ENCODE measurements at regions not wholly inside any gene's neighbourhood (a gene's known extent, or its start where the extent isn't known, plus 50 kb on each side); places are given as distances from the start of the nearest gene placed in this dataset.

DNA sequence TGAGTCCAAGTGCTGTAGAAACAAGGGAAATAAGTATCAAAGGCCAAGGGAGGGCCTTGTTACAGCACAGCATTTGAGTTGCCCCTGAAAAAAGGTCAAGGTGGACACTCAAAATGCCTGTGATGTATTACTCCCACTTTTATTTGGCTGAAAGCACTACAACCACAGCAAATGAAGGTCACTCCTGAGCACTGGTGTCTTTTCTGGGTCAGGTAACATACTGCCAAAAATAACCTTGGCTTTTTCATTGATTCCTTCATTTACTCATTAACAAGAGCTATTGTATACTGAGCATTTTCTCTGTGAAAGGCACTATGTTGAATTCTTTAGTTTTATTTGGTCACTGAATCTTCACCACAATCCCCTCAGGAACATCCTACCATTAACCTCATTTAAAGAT is 590.3 kb downstream of the BCL11A start:
- no peak for DNase-seq

GRCh38 chr2:59961746-59962145 is 591.7 kb downstream of the BCL11A start:
- peak in 1 of 3 experiments; percentile 13 for DNase-seq

DNA sequence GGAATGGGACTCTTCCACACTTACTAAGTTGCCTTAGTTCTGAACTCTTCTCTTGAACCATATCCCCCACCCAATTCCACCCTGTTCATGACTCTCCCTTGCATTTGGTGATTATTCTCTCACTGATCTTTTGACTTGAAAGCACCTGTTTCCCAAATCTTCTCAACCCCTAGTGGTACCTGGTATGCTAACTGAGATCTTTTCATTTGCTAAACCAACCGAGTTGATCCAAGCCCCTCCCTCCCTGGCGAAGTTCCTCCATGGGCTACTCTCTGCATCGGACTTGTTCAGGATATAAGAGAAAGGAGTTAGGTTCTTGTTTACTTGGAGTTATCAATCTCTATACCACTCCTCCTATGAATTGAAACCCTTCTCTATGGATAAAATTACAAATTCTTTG is 593.5 kb downstream of the BCL11A start:
- DNase-seq: no peak

DNA sequence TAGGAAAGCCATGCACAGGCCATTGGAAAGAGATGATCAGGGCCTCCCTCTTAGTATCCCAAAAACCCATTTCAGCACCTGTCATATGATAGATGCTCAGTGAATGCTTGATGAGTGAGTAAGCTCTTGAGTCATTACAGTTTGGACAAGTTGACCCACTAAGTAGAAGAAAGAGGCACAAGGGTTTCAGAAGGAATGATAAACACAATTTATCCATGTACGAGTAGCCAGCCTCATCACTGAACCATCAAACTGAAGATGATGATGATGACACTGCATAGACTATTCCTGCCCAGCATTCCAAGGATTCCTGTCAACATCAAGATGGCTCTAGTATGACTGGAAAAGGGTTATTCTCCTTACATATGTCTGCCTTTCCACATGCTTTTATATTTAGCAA is 596.0 kb downstream of the BCL11A start:
- DNase-seq: no peak

GRCh38 chr2:59956981-59957380 is 596.5 kb downstream of the BCL11A start:
- DNase-seq: no peak

DNA sequence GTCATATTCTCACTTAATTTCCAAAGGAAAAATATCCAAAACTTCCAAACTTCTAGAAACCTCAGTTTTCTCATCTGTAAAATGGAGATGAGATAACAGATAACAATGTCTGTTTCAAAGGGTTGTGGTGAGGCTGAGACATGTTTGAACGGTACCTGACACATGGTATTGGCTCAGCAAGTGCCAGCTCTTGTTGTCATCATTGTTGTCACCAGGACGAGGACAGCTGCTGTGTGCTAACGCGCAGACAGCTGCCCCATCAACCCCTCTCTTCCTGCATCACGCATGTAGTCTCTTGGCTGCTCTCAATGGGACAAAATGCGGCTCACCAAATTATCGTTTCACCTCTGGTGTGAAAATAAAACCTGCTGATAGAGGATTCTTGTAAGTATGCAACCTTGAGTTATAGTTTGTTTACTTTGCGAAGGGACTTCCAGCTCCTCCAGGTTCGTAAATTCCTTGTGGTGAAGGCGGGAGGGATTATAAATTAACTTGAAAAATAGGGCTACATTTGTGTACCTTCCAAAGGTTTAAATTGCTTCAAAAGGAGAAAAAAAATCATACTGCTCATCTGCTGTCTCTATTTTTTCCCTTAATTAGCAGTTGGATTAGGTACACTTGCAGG is 605.4 kb downstream of the BCL11A start:
- no peak for DNase-seq

- no peak for DNase-seq
Measured at GRCh38 chr2:59947209-59947608, 606.2 kb downstream of the BCL11A start.

DNA sequence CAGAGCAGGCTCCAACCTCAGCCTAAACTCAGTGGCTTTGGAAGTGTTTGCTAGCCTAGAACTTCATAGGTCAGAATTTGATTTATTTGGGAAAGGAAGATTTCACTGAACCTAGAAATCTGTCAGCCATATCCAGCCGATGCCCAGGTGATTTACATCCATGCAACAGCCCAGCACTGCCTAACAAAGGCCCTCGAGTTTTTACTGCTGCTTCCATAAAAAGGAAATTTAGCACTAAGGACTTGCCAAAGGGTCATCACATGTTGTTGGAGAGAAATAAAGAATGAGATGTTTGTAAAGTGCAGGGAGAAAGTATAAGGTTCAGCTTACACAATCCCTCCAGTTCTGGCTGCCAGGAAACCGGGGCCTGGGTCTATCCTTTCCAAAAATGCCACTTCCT is 614.2 kb downstream of the BCL11A start:
- no peak for DNase-seq

DNA sequence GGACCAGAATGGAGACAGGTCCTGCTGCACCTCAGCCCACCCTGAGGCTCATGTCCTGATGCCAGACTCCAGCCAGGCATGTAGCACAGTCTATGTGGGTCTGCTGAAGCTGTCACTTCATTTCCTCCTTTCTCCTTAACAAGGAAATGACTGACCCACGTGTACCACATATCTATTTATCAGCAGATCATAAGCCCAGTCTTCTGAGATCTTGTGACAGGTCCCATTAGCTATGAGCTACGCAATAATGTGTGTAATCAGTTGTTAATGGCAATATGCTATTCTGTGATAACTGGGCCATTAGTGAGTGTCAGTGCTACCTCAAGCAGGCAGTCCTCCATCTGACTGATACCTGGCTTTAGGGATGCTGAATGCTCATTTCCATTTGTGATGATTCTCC is 615.3 kb downstream of the BCL11A start:
- no peak for DNase-seq

- peak in 2 of 3 experiments; percentile 31 to 39 for DNase-seq
Measured at GRCh38 chr2:59936048-59936447, 617.4 kb downstream of the BCL11A start.

GRCh38 chr2:59935005-59935404 is 618.4 kb downstream of the BCL11A start:
- no peak for DNase-seq

DNA sequence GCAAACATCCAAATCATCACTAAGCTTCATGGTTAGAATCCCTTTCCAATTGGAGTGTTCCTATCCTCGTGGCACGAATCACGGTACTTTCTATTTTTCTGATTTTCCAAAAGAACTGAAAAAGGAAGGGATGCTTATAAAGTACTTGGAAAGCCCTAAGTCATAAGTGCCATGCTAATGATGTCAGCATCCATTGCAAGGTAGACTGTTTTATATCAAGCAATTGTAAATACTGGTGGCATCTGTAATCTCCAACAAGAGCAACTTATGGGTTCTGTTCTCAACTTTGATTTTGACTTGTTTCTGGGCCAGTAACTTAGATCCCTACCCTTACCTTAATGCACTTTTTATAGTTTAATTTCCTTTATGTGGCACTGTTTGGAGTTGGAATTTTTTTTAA is 619.5 kb downstream of the BCL11A start:
- no peak for DNase-seq

GRCh38 chr2:59932341-59932740 is 621.1 kb downstream of the BCL11A start:
- peak in 1 of 3 experiments; percentile 23 for DNase-seq

GRCh38 chr2:59930430-59930829 is 623.0 kb downstream of the BCL11A start:
- DNase-seq: no peak

GRCh38 chr2:59926731-59927130 is 626.7 kb downstream of the BCL11A start:
- no peak for DNase-seq

GRCh38 chr2:59925321-59925720 is 628.1 kb downstream of the BCL11A start:
- DNase-seq: no peak

- DNase-seq: no peak
Measured at GRCh38 chr2:59924346-59924745, 629.1 kb downstream of the BCL11A start.

GRCh38 chr2:59922450-59922849 is 631.0 kb downstream of the BCL11A start:
- DNase-seq: no peak

DNA sequence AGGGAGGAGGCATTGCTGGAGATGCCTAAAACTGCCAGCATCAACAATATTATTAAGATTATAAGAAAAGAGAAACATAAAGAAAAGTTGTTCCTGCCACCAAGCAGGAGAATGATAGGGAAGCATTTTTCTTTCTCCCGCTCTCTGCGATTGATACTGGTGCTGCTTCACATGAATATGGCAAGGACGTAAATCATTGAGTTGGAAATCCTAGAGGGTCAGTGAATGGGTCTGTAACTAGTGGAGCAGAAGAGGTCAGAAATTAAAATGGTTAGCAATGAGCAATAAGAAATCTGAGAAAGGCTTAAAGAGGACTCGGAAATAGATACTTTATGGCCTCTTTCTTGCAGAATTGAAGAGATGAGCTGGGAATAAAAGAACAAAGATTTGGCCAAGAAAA is 631.7 kb downstream of the BCL11A start:
- DNase-seq: no peak

GRCh38 chr2:59920961-59921360 is 632.5 kb downstream of the BCL11A start:
- DNase-seq: peak in 2 of 3 experiments; percentile 50 to 78

- peak in 1 of 3 experiments; percentile 12 for DNase-seq
Measured at GRCh38 chr2:59920307-59920706, 633.1 kb downstream of the BCL11A start.

- no peak for DNase-seq
Measured at GRCh38 chr2:59919579-59919978, 633.9 kb downstream of the BCL11A start.

GRCh38 chr2:59912042-59912441 is 641.4 kb downstream of the BCL11A start:
- peak in 1 of 3 experiments; percentile 15 for DNase-seq

- no peak for DNase-seq
Measured at GRCh38 chr2:59910166-59910565, 643.3 kb downstream of the BCL11A start.

GRCh38 chr2:59909147-59909546 is 644.3 kb downstream of the BCL11A start:
- no peak for DNase-seq

Measured in NCI-H1417 (cell line).